ENCODE measurements at regions not wholly inside any gene's neighbourhood (a gene's known extent, or its start where the extent isn't known, plus 50 kb on each side); places are given as distances from the start of the nearest gene placed in this dataset.

DNA sequence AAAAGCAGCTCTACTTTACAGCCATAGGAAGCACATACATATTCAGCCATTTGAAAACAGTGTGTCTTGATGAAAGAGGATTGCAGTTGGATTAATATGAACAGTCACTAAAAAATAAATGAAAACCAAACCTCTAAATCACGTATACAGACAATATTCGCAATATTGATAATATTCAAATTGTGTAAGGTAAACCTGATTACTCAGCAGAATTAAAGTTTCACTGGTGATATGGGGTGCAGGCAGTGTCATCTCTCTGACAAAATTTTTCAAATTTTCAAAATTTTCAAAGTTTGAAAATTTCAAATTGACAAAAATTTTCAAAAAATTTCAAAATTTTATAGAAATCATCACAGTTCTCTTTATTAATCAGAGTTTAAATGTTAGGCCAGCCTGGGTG, 55.7 kb downstream of the FAT4 start:
- Histone ChIP-seq H4K20me1 (ENCODE audit: insufficient read depth, low read length) (no peaks in the 10 kb centered on the region), H3K9me3 (ENCODE audit: insufficient read depth, low read length, severe bottlenecking) (no peaks in the 10 kb centered on the region), H3K4me1 (ENCODE audit: insufficient read depth, low read length) (no peaks in the 10 kb centered on the region), H3K9ac (ENCODE audit: low read depth, low read length) (no peak overlapping the region), H3K36me3 (ENCODE audit: insufficient read depth, low read length) (no peaks in the 10 kb centered on the region), H3K27ac (ENCODE audit: low read length) (no peak overlapping the region), H3K4me3 (ENCODE audit: low read depth in 1 of 2, low read length in 2 of 2) (no peak overlapping the region), H2AFZ (ENCODE audit: low read depth, low read length) (no peak overlapping the region), H3K27me3 (ENCODE audit: insufficient read depth, low read length, poor library complexity) (no peaks in the 10 kb centered on the region), H3K79me2 (ENCODE audit: insufficient read depth, low read length) (no peaks in the 10 kb centered on the region), H3K4me2 (ENCODE audit: insufficient read depth, low read length) (no peak overlapping the region)
- TF ChIP-seq, protein P1, sequence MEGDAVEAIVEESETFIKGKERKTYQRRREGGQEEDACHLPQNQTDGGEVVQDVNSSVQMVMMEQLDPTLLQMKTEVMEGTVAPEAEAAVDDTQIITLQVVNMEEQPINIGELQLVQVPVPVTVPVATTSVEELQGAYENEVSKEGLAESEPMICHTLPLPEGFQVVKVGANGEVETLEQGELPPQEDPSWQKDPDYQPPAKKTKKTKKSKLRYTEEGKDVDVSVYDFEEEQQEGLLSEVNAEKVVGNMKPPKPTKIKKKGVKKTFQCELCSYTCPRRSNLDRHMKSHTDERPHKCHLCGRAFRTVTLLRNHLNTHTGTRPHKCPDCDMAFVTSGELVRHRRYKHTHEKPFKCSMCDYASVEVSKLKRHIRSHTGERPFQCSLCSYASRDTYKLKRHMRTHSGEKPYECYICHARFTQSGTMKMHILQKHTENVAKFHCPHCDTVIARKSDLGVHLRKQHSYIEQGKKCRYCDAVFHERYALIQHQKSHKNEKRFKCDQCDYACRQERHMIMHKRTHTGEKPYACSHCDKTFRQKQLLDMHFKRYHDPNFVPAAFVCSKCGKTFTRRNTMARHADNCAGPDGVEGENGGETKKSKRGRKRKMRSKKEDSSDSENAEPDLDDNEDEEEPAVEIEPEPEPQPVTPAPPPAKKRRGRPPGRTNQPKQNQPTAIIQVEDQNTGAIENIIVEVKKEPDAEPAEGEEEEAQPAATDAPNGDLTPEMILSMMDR (IDR thresholded peaks at IDR 0.05; ENCODE audit: borderline replicate concordance, extremely low read depth, low read length, poor library complexity, severe bottlenecking) = no peak
- TF ChIP-seq EZH2 (IDR thresholded peaks at IDR 0.05; ENCODE audit: borderline replicate concordance, low read depth, low read length, severe bottlenecking) = no peak
- ATAC-seq (ENCODE audit: insufficient read depth, low read depth) = no peak
- no peak for DNase-seq

DNA sequence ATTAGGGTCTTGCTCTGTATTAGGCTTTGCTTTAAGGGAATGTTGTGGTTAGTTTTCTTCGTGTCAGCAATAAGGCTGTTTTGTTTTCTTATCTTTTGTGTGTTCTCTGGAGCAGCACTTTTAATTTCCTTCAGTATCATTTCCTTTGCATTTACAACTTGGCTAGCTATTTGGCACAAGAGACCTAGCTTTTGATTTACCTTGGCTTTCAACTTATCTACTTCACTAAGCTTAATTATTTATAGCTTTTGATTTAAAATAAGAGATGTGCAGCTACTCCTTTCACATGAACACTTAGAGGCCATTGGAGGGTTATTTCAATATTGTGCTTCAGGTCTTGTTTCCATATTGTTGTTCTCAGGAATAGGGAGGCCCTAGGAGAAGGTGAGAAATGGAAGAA, 68.2 kb downstream of the FAT4 start:
- H3K4me3 ChIP-seq (ENCODE audit: low read depth in 1 of 2, low read length in 2 of 2) = no peak overlapping the region
- H4K20me1 ChIP-seq (ENCODE audit: insufficient read depth, low read length) = no peaks in the 10 kb centered on the region
- no peaks in the 10 kb centered on the region for H3K9me3 ChIP-seq (ENCODE audit: insufficient read depth, low read length, severe bottlenecking)
- no peak overlapping the region for H3K9ac ChIP-seq (ENCODE audit: low read depth, low read length)
- H3K27ac ChIP-seq (ENCODE audit: low read length) = no peak overlapping the region
- no peaks in the 10 kb centered on the region for H3K79me2 ChIP-seq (ENCODE audit: insufficient read depth, low read length)
- no peak for TF ChIP-seq EZH2 (IDR thresholded peaks at IDR 0.05; ENCODE audit: borderline replicate concordance, low read depth, low read length, severe bottlenecking)
- TF ChIP-seq, protein P1 (IDR thresholded peaks at IDR 0.05; ENCODE audit: borderline replicate concordance, extremely low read depth, low read length, poor library complexity, severe bottlenecking) = no peak
- no peaks in the 10 kb centered on the region for H3K36me3 ChIP-seq (ENCODE audit: insufficient read depth, low read length)
- no peak overlapping the region for H3K4me2 ChIP-seq (ENCODE audit: insufficient read depth, low read length)
- no peaks in the 10 kb centered on the region for H3K4me1 ChIP-seq (ENCODE audit: insufficient read depth, low read length)
- ATAC-seq (ENCODE audit: insufficient read depth, low read depth) = no peak
- no peak overlapping the region for H2AFZ ChIP-seq (ENCODE audit: low read depth, low read length)
- no peak for DNase-seq
- H3K27me3 ChIP-seq (ENCODE audit: insufficient read depth, low read length, poor library complexity) = no peaks in the 10 kb centered on the region

DNA sequence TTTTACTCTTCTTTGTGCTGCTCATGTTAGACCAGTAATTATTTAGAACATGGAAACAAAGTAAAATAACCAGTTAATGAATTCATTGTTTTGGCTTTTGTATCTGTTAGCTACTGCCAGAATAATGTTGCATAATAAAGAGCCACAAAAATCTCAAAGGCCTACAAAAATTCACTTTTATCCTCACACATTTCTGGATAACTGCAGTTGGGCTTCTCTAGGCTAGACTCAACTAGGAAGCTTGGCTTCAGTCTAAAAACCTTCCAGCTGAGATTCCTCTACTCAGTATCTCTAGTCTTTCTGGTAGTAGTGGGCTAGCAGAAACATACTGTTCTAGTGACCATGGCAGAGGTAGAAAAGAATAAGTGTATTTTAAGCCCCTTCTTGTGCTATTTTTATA, 73.0 kb downstream of the FAT4 start:
- Histone ChIP-seq H3K4me1 (ENCODE audit: insufficient read depth, low read length) (no peaks in the 10 kb centered on the region), H3K36me3 (ENCODE audit: insufficient read depth, low read length) (no peaks in the 10 kb centered on the region), H3K9ac (ENCODE audit: low read depth, low read length) (no peak overlapping the region), H3K27me3 (ENCODE audit: insufficient read depth, low read length, poor library complexity) (no peaks in the 10 kb centered on the region), H3K9me3 (ENCODE audit: insufficient read depth, low read length, severe bottlenecking) (no peaks in the 10 kb centered on the region), H3K4me2 (ENCODE audit: insufficient read depth, low read length) (no peak overlapping the region), H2AFZ (ENCODE audit: low read depth, low read length) (no peak overlapping the region), H3K4me3 (ENCODE audit: low read depth in 1 of 2, low read length in 2 of 2) (no peak overlapping the region), H4K20me1 (ENCODE audit: insufficient read depth, low read length) (no peaks in the 10 kb centered on the region), H3K79me2 (ENCODE audit: insufficient read depth, low read length) (no peaks in the 10 kb centered on the region), H3K27ac (ENCODE audit: low read length) (no peak overlapping the region)
- DNase-seq (no peak), ATAC-seq (ENCODE audit: insufficient read depth, low read depth) (no peak)
- TF ChIP-seq, protein P1 (IDR thresholded peaks at IDR 0.05; ENCODE audit: borderline replicate concordance, extremely low read depth, low read length, poor library complexity, severe bottlenecking) = no peak
- no peak for TF ChIP-seq EZH2 (IDR thresholded peaks at IDR 0.05; ENCODE audit: borderline replicate concordance, low read depth, low read length, severe bottlenecking)

DNA sequence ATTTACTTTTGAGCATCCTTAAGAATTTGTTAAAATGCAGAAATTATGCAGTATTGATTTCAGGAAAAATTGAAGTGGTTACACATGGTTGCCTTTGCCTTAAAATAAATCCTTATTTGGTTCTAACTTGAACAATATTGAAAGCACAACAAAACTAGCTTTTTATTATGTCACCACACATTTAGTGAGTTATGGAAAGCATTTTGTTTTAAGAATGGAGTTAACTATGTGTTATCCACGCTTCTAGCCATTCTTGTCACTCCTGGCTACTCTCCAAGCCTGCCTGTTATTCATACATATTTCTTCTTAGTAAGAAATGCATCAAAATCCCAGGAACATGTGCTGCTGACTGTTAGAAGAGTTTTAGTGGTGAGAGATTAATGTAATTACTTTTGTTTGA, 73.9 kb downstream of the FAT4 start:
- TF ChIP-seq, protein P1 (IDR thresholded peaks at IDR 0.05; ENCODE audit: borderline replicate concordance, extremely low read depth, low read length, poor library complexity, severe bottlenecking) = no peak
- no peak for TF ChIP-seq EZH2 (IDR thresholded peaks at IDR 0.05; ENCODE audit: borderline replicate concordance, low read depth, low read length, severe bottlenecking)
- DNase-seq (no peak), ATAC-seq (ENCODE audit: insufficient read depth, low read depth) (no peak)
- no peak overlapping the region for H3K4me3 ChIP-seq (ENCODE audit: low read depth in 1 of 2, low read length in 2 of 2)
- H3K4me2 ChIP-seq (ENCODE audit: insufficient read depth, low read length) = no peak overlapping the region
- H4K20me1 ChIP-seq (ENCODE audit: insufficient read depth, low read length) = no peaks in the 10 kb centered on the region
- H3K27ac ChIP-seq (ENCODE audit: low read length) = no peak overlapping the region
- H3K4me1 ChIP-seq (ENCODE audit: insufficient read depth, low read length) = no peaks in the 10 kb centered on the region
- H2AFZ ChIP-seq (ENCODE audit: low read depth, low read length) = no peak overlapping the region
- H3K36me3 ChIP-seq (ENCODE audit: insufficient read depth, low read length) = no peaks in the 10 kb centered on the region
- H3K27me3 ChIP-seq (ENCODE audit: insufficient read depth, low read length, poor library complexity) = no peaks in the 10 kb centered on the region
- no peaks in the 10 kb centered on the region for H3K79me2 ChIP-seq (ENCODE audit: insufficient read depth, low read length)
- no peak overlapping the region for H3K9ac ChIP-seq (ENCODE audit: low read depth, low read length)
- H3K9me3 ChIP-seq (ENCODE audit: insufficient read depth, low read length, severe bottlenecking) = no peaks in the 10 kb centered on the region
